Endothelial cell (in vitro differentiated cells): ENCODE measurements at regions not wholly inside any gene's neighbourhood (a gene's known extent, or its start where the extent isn't known, plus 50 kb on each side); places are given as distances from the start of the nearest gene placed in this dataset.

Experiments used
- DNase-seq: peaks from one replicate; pipeline ENCODE4 v3.0.0; 2021; ENCODE audit warnings: low spot score
- H3K27ac Mint-ChIP-seq: one replicate; pipeline ENCODE4 v1.8.0; 2021; ENCODE audit warnings: mixed read lengths, inconsistent platforms; ENCODE audit not compliant: unreplicated experiment
- H3K27me3 Mint-ChIP-seq: one replicate; pipeline ENCODE4 v1.8.0; 2021; ENCODE audit warnings: mild to moderate bottlenecking, moderate library complexity, mixed read lengths, inconsistent platforms; ENCODE audit not compliant: unreplicated experiment
- H3K36me3 Mint-ChIP-seq: one replicate; pipeline ENCODE4 v1.8.0; 2021; ENCODE audit warnings: mild to moderate bottlenecking, low read depth, mixed read lengths, inconsistent platforms; ENCODE audit not compliant: unreplicated experiment
- H3K4me1 Mint-ChIP-seq: one replicate; pipeline ENCODE4 v1.8.0; 2021; ENCODE audit warnings: mild to moderate bottlenecking, mixed read lengths, inconsistent platforms; ENCODE audit not compliant: unreplicated experiment
- H3K4me3 Mint-ChIP-seq: one replicate; pipeline ENCODE4 v1.8.0; 2021; ENCODE audit warnings: mild to moderate bottlenecking, mixed read lengths, inconsistent platforms; ENCODE audit not compliant: unreplicated experiment
- H3K9me3 Mint-ChIP-seq: one replicate; pipeline ENCODE4 v1.8.0; 2021; ENCODE audit warnings: mixed read lengths, inconsistent platforms; ENCODE audit not compliant: unreplicated experiment
- TF ChIP-seq, protein P1 (sequence below): fragments of 200-600 bp; sonication (generic); IDR thresholded peaks from one replicate; pipeline ENCODE4 v1.5.0; 2021; ENCODE audit warnings: antibody characterized with exemption; ENCODE audit not compliant: unreplicated experiment

DNA sequence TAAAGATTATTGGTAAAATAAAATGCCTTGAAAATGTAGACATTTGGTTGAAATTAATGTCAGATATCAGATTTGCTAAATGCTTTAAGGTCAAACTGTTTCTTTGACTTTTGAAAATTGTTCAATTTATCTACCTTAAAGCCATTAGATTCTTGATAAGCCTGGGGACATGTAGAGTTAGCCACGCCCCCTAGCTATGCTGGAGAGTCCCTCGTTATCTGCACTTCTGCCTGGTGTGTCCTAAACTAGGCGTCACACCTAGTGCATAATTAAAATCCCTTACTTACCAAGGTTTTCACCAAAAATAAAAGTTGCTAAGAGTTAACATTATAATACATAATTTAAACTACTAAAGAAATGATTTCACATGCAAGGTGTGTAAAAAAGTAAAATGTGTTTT is 79.5 kb downstream of the EGLN3 start:
- TF ChIP-seq, protein P1, sequence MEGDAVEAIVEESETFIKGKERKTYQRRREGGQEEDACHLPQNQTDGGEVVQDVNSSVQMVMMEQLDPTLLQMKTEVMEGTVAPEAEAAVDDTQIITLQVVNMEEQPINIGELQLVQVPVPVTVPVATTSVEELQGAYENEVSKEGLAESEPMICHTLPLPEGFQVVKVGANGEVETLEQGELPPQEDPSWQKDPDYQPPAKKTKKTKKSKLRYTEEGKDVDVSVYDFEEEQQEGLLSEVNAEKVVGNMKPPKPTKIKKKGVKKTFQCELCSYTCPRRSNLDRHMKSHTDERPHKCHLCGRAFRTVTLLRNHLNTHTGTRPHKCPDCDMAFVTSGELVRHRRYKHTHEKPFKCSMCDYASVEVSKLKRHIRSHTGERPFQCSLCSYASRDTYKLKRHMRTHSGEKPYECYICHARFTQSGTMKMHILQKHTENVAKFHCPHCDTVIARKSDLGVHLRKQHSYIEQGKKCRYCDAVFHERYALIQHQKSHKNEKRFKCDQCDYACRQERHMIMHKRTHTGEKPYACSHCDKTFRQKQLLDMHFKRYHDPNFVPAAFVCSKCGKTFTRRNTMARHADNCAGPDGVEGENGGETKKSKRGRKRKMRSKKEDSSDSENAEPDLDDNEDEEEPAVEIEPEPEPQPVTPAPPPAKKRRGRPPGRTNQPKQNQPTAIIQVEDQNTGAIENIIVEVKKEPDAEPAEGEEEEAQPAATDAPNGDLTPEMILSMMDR = no peak
- Mint-ChIP-seq H3K27me3 (no peaks in the 10 kb centered on the region), H3K9me3 (peaks cover 4% of the 10 kb centered on the region), H3K36me3 (peaks cover 9% of the 10 kb centered on the region), H3K27ac (no peak overlapping the region), H3K4me1 (no peaks in the 10 kb centered on the region), H3K4me3 (no peak overlapping the region)
- DNase-seq = no peak

DNA sequence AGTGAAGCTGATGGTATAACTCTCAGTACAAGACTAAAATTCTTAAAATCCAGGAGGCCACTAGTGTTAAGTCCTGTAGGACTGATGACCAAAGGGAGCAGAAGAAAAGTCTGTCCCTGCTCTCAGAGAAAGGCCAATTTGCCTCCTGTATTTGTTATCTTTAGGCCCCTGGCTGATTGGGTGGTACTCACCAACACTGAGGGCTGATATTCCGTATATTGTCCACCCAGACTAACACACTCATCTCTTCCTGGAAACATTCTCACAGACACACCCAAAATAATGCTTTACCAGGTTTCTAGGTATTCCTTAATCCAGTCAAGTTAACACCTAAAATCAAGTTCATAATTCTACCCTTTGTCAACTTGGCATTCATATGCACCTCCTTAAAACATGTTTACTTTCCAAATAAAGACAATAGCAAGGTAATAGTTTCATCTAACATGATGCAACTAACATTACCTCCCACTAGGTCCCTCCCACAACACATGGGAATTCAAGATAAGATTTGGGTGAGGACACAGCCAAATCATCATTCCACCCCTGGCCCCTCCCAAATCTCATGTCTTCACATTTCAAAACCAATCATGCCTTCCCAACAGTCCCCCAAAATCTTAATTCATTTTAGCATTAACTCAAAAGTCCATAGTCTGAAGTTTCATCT is 84.3 kb downstream of the EGLN3 start:
- Mint-ChIP-seq H3K9me3 (no peaks in the 10 kb centered on the region), H3K36me3 (no peaks in the 10 kb centered on the region), H3K4me1 (no peaks in the 10 kb centered on the region), H3K27ac (no peak overlapping the region), H3K4me3 (no peak overlapping the region), H3K27me3 (no peaks in the 10 kb centered on the region)
- no peak for DNase-seq
- TF ChIP-seq, protein P1 = no peak

DNA sequence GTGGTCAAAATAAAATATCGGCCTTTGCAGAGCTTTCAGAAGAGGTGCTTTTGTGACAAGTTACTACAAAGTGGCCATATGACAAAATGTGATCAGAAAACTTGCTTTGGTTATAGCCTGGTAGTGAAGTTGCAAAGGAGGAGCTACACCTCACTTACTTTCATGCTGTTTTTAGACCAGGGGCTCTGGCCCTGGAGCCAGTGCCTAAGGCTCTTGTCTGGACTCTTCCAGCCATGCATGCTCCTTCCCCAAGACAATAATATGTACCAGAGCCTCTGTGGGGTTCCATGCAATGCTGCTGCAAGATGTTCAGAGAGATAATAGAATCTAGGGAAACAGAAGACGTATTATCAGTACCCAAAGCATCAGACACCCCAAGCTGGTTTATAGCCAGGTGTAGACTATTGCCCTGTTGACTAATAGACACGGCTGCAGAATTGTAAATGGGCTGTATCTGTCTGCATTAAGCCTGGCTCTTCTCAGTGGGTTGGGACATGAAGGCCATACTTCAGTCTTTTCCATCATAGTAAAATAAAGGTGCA is 88.5 kb downstream of the EGLN3 start:
- H3K9me3 Mint-ChIP-seq = no peaks in the 10 kb centered on the region
- no peak overlapping the region for H3K4me3 Mint-ChIP-seq
- H3K27ac Mint-ChIP-seq = no peak overlapping the region
- DNase-seq = no peak
- H3K36me3 Mint-ChIP-seq = no peaks in the 10 kb centered on the region
- peaks cover 2% of the 10 kb centered on the region for H3K27me3 Mint-ChIP-seq
- H3K4me1 Mint-ChIP-seq = no peaks in the 10 kb centered on the region
- TF ChIP-seq, protein P1 = no peak

DNA sequence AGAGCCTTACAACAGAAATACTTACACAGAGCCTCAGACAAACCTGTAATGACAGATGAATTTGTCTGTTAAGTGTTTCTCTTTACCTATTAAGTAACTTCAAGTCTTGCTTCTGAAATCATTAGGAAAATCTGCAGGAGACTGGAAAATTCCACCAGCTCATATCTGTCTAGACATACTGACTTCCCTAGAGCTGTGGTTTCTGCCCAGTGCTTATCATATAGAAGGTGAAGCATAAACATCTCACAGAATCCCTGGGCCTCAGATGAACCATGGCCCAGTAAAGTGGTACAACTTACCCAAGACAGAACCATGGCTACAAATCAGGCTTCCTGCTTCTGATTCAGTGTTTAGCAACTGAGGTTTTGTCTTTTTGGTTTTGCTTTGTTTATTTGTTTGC is 91.6 kb downstream of the EGLN3 start:
- no peak overlapping the region for H3K27ac Mint-ChIP-seq
- TF ChIP-seq, protein P1 = no peak
- no peak for DNase-seq
- H3K27me3 Mint-ChIP-seq = peaks cover 2% of the 10 kb centered on the region
- no peak overlapping the region for H3K4me3 Mint-ChIP-seq
- H3K4me1 Mint-ChIP-seq = no peaks in the 10 kb centered on the region
- no peaks in the 10 kb centered on the region for H3K9me3 Mint-ChIP-seq
- H3K36me3 Mint-ChIP-seq = no peaks in the 10 kb centered on the region

DNA sequence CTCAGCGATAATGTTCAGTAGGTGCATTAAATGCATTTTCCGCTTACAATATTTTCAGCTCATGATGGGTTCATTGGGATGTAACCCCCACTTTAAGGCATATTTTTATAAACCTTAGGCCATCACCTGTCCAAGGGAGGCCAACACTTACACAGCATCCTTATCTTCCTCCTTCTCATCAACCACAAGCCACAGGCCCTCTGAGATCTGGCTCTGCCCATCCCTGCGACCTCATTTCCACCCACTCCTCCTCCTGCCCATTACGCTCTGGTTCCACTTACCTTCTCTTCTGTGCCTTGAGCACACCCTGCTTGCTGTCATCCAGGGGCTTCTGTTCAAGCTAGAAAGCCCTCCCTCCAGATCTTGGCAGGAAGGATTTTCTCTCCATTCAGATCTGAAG is 93.2 kb downstream of the EGLN3 start:
- H3K4me1 Mint-ChIP-seq = no peaks in the 10 kb centered on the region
- H3K27me3 Mint-ChIP-seq = peaks cover 4% of the 10 kb centered on the region
- no peaks in the 10 kb centered on the region for H3K9me3 Mint-ChIP-seq
- no peak overlapping the region for H3K4me3 Mint-ChIP-seq
- H3K36me3 Mint-ChIP-seq = no peaks in the 10 kb centered on the region
- DNase-seq = no peak
- no peak overlapping the region for H3K27ac Mint-ChIP-seq
- TF ChIP-seq, protein P1 = no peak
